ENCODE measurements at regions not wholly inside any gene's neighbourhood (a gene's known extent, or its start where the extent isn't known, plus 50 kb on each side); places are given as distances from the start of the nearest gene placed in this dataset.

GRCh38 chr3:22947851-22948250 is 255.3 kb upstream of the UBE2E2 start:
- Histone ChIP-seq H2AK5ac (ENCODE audit: low read depth, low read length) (no peak overlapping the region), H3K23ac (ENCODE audit: insufficient read length) (no peak overlapping the region), H3K14ac (ENCODE audit: insufficient read length) (no peak overlapping the region), H2BK120ac (replicated peaks; ENCODE audit: low read depth, low read length) (no peak overlapping the region), H2BK5ac (ENCODE audit: low read depth, low read length) (no peak overlapping the region), H3K27me3 (replicated peaks in 1 of 4; ENCODE audit: control insufficient read depth in 3 of 4, extremely low read depth in 1 of 4, insufficient read depth in 3 of 4, low read length in 3 of 4) (no peaks in the 10 kb centered on the region), H3K18ac (ENCODE audit: extremely low read depth, low read length) (no peak overlapping the region), H3K9me3 (ENCODE audit: insufficient read depth in 2 of 2, low read depth in 1 of 2, low read length in 1 of 2) (peaks cover 0 to 7% of the 10 kb centered on the region in 2 experiments; a peak in 2 of 4 replicates), H3K36me3 (ENCODE audit: control insufficient read depth in 2 of 4, insufficient read depth in 4 of 4, low read length in 3 of 4) (no peaks in the 10 kb centered on the region), H3K56ac (replicated peaks; ENCODE audit: insufficient read length, low read depth, low read length) (no peak overlapping the region), H3K9ac (replicated peaks in 1 of 4; ENCODE audit: extremely low read depth in 1 of 4, low read depth in 3 of 4, low read length in 3 of 4) (no peak overlapping the region), H3K27ac (ENCODE audit: low read depth, low read length) (no peak overlapping the region), H3K79me1 (ENCODE audit: low read depth, low read length) (no peaks in the 10 kb centered on the region), H2BK20ac (ENCODE audit: low read length) (no peak overlapping the region), H4K8ac (ENCODE audit: extremely low read depth, insufficient read depth, low read length) (no peak overlapping the region), H3K4me1 (replicated peaks in 1 of 4; ENCODE audit: control insufficient read depth in 3 of 4, insufficient read depth in 4 of 4, low read length in 3 of 4) (no peaks in the 10 kb centered on the region), H3K4me2 (ENCODE audit: insufficient read depth in 1 of 2, low read depth in 2 of 2, low read length in 2 of 2) (no peak overlapping the region), H4K91ac (replicated peaks; ENCODE audit: insufficient read length, low read length) (no peak overlapping the region), H3K4ac (replicated peaks; ENCODE audit: insufficient read length, low read depth, low read length) (no peak overlapping the region), H3K23me2 (ENCODE audit: low read depth, low read length) (no peaks in the 10 kb centered on the region), H2AFZ (ENCODE audit: low read length) (no peak overlapping the region), H4K5ac (ENCODE audit: insufficient read length, low read depth, low read length) (no peak overlapping the region), H2BK15ac (ENCODE audit: low read length) (no peak overlapping the region), H2BK12ac (ENCODE audit: low read depth, low read length) (no peak overlapping the region), H3K4me3 (ENCODE audit: extremely low read depth in 1 of 4, insufficient read depth in 2 of 4, low read depth in 3 of 4, low read length in 4 of 4) (no peak overlapping the region), H3K79me2 (ENCODE audit: control insufficient read depth in 1 of 2, insufficient read depth in 2 of 2, low read length in 2 of 2) (no peaks in the 10 kb centered on the region), H4K20me1 (replicated peaks in 1 of 2; ENCODE audit: control insufficient read depth in 1 of 2, insufficient read depth in 2 of 2, low read length in 2 of 2) (no peaks in the 10 kb centered on the region)
- no peak for DNase-seq (ENCODE audit: low read depth in 1 of 2, low spot score in 2 of 2)
- ChIA-PET CTCF (ENCODE audit: partially characterized antibody) (interaction anchor here (0.6 to 5.5 kb wide), 2 partner anchors 14 to 638 kb away, joined by 4 to 28 read pairs; no protein-coding TSS in a partner anchor), POLR2A (ENCODE audit: partially characterized antibody) (no interaction called here)
- TF ChIP-seq HDAC6 (IDR thresholded peaks at IDR 0.05; ENCODE audit: low read depth, low read length) (no peak), ASH2L (IDR thresholded peaks at IDR 0.05; ENCODE audit: low read length) (no peak), SUZ12 (IDR thresholded peaks at IDR 0.05; ENCODE audit: low read length) (no peak), TEAD4 (IDR thresholded peaks at IDR 0.05; ENCODE audit: low read depth, low read length) (no peak), USF2 (IDR thresholded peaks at IDR 0.05; ENCODE audit: low read length) (no peak), KDM1A (IDR thresholded peaks at IDR 0.05; ENCODE audit: borderline replicate concordance, low read length) (no peak), GABPA (IDR thresholded peaks at IDR 0.05; ENCODE audit: borderline replicate concordance, insufficient read depth, low read length) (no peak), CREB1 (IDR thresholded peaks at IDR 0.05) (no peak), CBX5 (IDR thresholded peaks at IDR 0.05; ENCODE audit: low read depth, low read length) (no peak), KDM4A (IDR thresholded peaks at IDR 0.05; ENCODE audit: low read depth, low read length, severe bottlenecking) (no peak)
- no peak for FAIRE-seq
- WGBS, 2 experiments (ENCODE audit: extremely low coverage in 1 of 2, insufficient coverage in 1 of 2, insufficient read length in 1 of 2, insufficient replicate concordance in 2 of 2, low coverage in 1 of 2, low lambda C conversion rate in 2 of 2, missing lambda C conversion rate in 1 of 2) = 83% methylated on average over 2 of the region's 2 CpGs; no CpG with 5 or more reads in 1 of the 2 experiments

All from H1 (cell line).